Aorta (tissue), 5 donors: ENCODE measurements at regions not wholly inside any gene's neighbourhood (a gene's known extent, or its start where the extent isn't known, plus 50 kb on each side); places are given as distances from the start of the nearest gene placed in this dataset.
"Not testable (repeated sequence)": the region's sequence is repeated elsewhere in the genome, so short reads cannot be mapped to it uniquely, and the experiment has no call there.

Source experiments
- ATAC-seq: fragments of 200-7000 bp; cut with Tn5 transposase; one replicate; pipeline ENCODE4 v1.9.1; 2022; ENCODE audit warnings: moderate library complexity; ENCODE audit not compliant: low FRiP score
- DNase-seq, 2 donors: peaks; one replicate each; pipeline ENCODE4 v3.0.0-alpha.2; 2020
- H3K27ac ChIP-seq, 2 donors: one replicate each; pipeline ENCODE4 v1.5.1; 2013; ENCODE audit warnings: low read length in 2 of 2, mild to moderate bottlenecking in 2 of 2, moderate library complexity in 2 of 2, control low read depth in 1 of 2, inconsistent platforms in 1 of 2, low read depth in 1 of 2
- H3K27me3 ChIP-seq, 2 donors: one replicate each; pipeline ENCODE4 v1.6.1; 2013; ENCODE audit warnings: control low read depth in 1 of 2, low read length in 1 of 2, mild to moderate bottlenecking in 1 of 2, moderate library complexity in 1 of 2; ENCODE audit not compliant: insufficient read depth in 2 of 2, control insufficient read depth in 1 of 2
- H3K36me3 ChIP-seq, 2 donors: one replicate each; pipeline ENCODE4 v1.6.1; 2013; ENCODE audit warnings: control low read depth in 1 of 2, low read length in 1 of 2, mild to moderate bottlenecking in 1 of 2; ENCODE audit not compliant: insufficient read depth in 2 of 2, control insufficient read depth in 1 of 2
- H3K4me1 ChIP-seq, 2 donors: one replicate each; pipeline ENCODE4 v1.6.1; 2013; ENCODE audit warnings: low read length in 2 of 2, control low read depth in 1 of 2, mild to moderate bottlenecking in 1 of 2, moderate library complexity in 1 of 2; ENCODE audit not compliant: insufficient read depth in 2 of 2, control insufficient read depth in 1 of 2
- H3K4me3 ChIP-seq, 2 donors: one replicate each; pipeline ENCODE4 v1.5.1; 2013; ENCODE audit warnings: low read length in 2 of 2, control low read depth in 1 of 2, mild to moderate bottlenecking in 1 of 2
- H3K9me3 ChIP-seq: one replicate; pipeline ENCODE4 v1.6.1; 2013; ENCODE audit warnings: mild to moderate bottlenecking, low read length; ENCODE audit not compliant: control insufficient read depth
- WGBS, 2 donors: extraction: QIAGEN DNeasy Blood & Tissue Kit; methylation state at CpG; one replicate each; pipeline ENCODE4 v1.1.7; 2013; 5-methylcytosine and 5-hydroxymethylcytosine counted together
- intact Hi-C, 2 donors: fragments of 100-400 bp; cut with DNase I; formaldehyde crosslinking; loops; one replicate each; pipeline versions ENCODE4 v1.14.2 to v1.15.0; 2022
- donor health status: healthy with polysubstance abuse.
- donor health status: Bipolar disorder and iron deficiency.
- donor health status: DM: no; HTN: no; CAD: no.
- donor health status: DM: no; HTN: no; CAD: no.
- donor health status: DM: yes; HTN: yes; CAD: no.

- ATAC-seq (no peak), DNase-seq (no peak)
- intact Hi-C loops, result no loop called here
- H3K36me3 ChIP-seq, result no peaks in the 10 kb centered on the region
- no peaks in the 10 kb centered on the region for H3K27me3 ChIP-seq
- WGBS, 2 donors, result 75 to 79% methylated on average over 3 of the region's 3 CpGs
- H3K27ac ChIP-seq, result no peak overlapping the region
- H3K9me3 ChIP-seq, result no peaks in the 10 kb centered on the region
- H3K4me1 ChIP-seq, result no peaks in the 10 kb centered on the region
- no peak overlapping the region for H3K4me3 ChIP-seq
Measured at GRCh38 chr4:175309041-175309440, 390.9 kb downstream of the ADAM29 start.

DNA sequence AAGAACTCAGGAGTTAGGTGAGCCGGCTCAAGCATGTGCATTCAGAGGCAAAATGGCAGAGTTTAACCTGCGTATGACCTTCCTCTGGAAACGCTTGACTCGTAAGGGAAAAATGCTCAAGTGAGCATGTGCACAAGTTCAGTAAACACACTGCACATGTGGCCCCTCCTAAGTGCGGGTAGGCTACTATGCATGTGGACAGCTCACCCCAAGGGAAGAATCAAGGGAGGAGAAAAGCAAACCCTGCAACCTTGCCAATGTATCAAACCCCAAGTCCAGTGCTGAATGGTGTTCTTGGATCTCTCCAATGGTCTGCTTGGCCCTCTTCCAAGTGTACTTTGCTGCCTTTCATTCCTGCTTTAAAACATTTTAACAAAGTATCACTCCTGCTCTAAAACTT lies 407.1 kb downstream of the ADAM29 start:
- H3K27ac ChIP-seq, result no peak overlapping the region
- WGBS, 2 donors, result 63 to 67% methylated on average over 5 of the region's 5 CpGs
- no peaks in the 10 kb centered on the region for H3K9me3 ChIP-seq
- intact Hi-C loops, result no loop called here
- no peak for DNase-seq
- no peaks in the 10 kb centered on the region for H3K4me1 ChIP-seq
- no peaks in the 10 kb centered on the region for H3K27me3 ChIP-seq
- H3K4me3 ChIP-seq, result no peak overlapping the region
- H3K36me3 ChIP-seq, result no peaks in the 10 kb centered on the region
- ATAC-seq, result peak; percentile 64

DNA sequence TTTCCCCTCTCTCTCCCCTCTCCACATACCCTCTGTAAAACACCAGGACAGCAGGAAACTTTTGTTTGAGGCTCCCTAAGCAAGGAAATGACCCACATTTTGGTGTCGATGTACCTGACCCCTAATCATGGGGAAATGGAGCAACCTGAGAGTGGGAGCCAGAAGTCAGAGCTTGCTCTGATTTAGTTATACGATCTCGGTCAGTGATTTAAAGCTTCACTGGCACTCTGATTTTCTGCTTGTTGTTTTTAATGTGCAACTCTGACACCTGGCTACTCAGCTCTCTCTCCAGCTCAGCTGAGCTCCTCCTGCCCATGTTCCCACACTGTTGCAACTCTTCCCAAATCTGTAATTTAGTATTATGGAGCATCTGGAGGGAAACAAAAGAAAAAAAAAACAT lies 408.6 kb downstream of the ADAM29 start:
- intact Hi-C loops, result no loop called here
- DNase-seq, result no peak
- Histone ChIP-seq H3K9me3 (no peaks in the 10 kb centered on the region), H3K4me1 (no peaks in the 10 kb centered on the region), H3K27ac (no peak overlapping the region), H3K27me3 (no peaks in the 10 kb centered on the region), H3K36me3 (no peaks in the 10 kb centered on the region), H3K4me3 (no peak overlapping the region)
- no peak for ATAC-seq
- 75 to 77% methylated on average over 3 of the region's 3 CpGs for WGBS, 2 donors

GRCh38 chr4:175330236-175330635 lies 412.1 kb downstream of the ADAM29 start:
- ATAC-seq, result peak; percentile 56
- intact Hi-C loops, result no loop called here
- Histone ChIP-seq H3K27me3 (no peaks in the 10 kb centered on the region), H3K9me3 (no peaks in the 10 kb centered on the region), H3K4me1 (no peaks in the 10 kb centered on the region), H3K4me3 (no peak overlapping the region), H3K36me3 (no peaks in the 10 kb centered on the region), H3K27ac (no peak overlapping the region)
- 83 to 96% methylated on average over 2 of the region's 2 CpGs for WGBS, 2 donors
- DNase-seq, result no peak

DNA sequence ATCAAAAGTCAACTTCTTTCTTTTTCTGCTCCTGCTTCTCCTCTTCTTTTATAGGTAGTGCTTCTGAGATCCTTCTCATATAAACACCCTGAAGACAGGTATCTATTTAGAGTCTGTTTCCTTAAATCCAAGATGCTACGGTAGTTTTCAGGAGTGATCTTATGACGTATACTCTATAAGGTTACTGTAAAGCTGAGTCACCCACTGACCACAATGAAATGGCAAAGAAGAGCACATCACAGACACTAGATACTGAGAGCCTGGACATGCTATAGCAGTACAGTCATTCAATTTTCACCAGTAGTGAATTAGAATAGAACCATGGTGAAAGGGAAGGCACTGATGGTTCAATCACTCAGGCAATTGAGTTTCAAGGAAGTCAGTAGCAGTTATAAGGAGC lies 412.5 kb downstream of the ADAM29 start:
- DNase-seq, result no peak
- no peak for ATAC-seq
- 95% methylated on average over 2 of the region's 2 CpGs for WGBS, 2 donors
- Histone ChIP-seq H3K4me3 (no peak overlapping the region), H3K9me3 (no peaks in the 10 kb centered on the region), H3K27me3 (no peaks in the 10 kb centered on the region), H3K27ac (no peak overlapping the region), H3K36me3 (no peaks in the 10 kb centered on the region), H3K4me1 (no peaks in the 10 kb centered on the region)
- intact Hi-C loops, result no loop called here

DNA sequence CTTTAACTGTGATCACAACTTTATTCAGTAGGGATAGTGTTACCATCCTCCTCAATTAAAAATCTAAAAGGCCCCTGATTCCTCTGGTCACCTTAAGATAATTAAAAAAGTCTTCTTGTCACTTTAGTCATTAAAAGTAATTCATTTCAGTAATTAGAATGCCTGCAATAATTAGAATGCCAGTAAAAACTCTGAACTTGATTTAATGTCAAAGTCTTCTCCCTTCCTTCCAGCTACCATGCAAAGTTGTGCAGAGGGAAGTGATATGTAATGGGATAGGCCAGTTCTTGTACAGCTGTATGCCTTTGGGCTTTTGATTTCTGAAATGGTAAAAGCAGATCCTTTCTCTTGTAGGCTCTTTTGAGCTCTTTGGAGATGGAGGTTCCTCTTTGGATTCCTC lies 417.2 kb downstream of the ADAM29 start:
- DNase-seq (no peak), ATAC-seq (no peak)
- Histone ChIP-seq H3K27me3 (no peaks in the 10 kb centered on the region), H3K36me3 (no peaks in the 10 kb centered on the region), H3K9me3 (peaks cover 2% of the 10 kb centered on the region), H3K27ac (no peak overlapping the region), H3K4me3 (no peak overlapping the region), H3K4me1 (no peaks in the 10 kb centered on the region)
- intact Hi-C loops, result no loop called here

DNA sequence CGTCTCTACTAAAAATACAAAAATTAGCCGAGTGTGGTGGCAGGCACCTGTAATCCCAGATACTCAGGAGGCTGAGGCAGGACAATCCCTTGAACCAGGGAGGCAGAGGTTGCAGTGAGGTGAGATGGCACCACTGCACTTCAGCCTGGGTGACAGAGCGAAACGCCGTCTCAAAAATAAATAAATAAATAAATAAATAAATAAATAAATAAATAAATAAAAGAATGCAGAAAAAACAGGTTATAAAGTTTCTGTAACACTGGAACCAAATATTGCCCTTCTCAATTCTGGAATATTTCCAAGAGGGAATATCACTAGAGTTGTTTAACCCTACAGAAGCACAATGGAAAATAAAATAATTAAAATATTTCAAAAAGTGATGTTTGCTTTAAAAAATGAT lies 418.4 kb downstream of the ADAM29 start:
- H3K27ac ChIP-seq, H3K27me3 ChIP-seq, H3K4me3 ChIP-seq, H3K9me3 ChIP-seq, H3K4me1 ChIP-seq, DNase-seq, H3K36me3 ChIP-seq, ATAC-seq, intact Hi-C loops: not testable (repeated sequence)
- 97 to 98% methylated on average over 5 of the region's 5 CpGs for WGBS, 2 donors

DNA sequence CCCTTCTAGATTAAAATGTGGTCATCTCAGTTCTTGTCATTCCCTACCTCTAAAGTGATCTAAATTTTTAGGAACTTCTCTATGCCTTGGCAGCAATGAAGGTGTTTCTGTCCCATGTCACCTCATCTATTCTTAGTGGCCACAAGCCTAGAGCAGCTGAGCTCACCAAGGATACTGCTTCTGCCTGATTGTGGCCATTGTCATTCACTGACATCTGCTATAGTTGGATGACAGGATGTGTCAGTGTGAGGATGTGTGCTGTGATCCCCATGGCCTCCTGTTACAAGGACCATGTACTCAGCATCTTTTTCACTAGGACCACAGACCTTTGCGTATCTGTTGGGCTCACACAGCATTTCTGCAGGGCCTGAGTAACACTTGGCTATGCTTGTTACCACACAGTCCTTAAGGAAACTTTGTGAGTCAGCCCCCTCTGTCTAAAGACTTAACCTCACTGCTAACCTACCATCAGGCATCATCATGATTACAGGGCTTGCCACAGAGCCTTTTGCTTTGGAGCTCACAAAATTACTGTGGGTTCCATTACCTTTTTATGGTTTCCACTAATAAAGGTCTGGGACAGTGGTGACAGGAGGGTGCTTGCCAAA lies 421.0 kb downstream of the ADAM29 start:
- intact Hi-C loops, result no loop called here
- DNase-seq, result no peak
- H3K4me3 ChIP-seq, result no peak overlapping the region
- H3K9me3 ChIP-seq, result peaks cover 2% of the 10 kb centered on the region
- H3K4me1 ChIP-seq, result no peaks in the 10 kb centered on the region
- no peaks in the 10 kb centered on the region for H3K27me3 ChIP-seq
- ATAC-seq, result no peak
- H3K36me3 ChIP-seq, result no peaks in the 10 kb centered on the region
- WGBS, 2 donors, result 93 to 100% methylated on average over 1 of the region's 1 CpG
- no peak overlapping the region for H3K27ac ChIP-seq

DNA sequence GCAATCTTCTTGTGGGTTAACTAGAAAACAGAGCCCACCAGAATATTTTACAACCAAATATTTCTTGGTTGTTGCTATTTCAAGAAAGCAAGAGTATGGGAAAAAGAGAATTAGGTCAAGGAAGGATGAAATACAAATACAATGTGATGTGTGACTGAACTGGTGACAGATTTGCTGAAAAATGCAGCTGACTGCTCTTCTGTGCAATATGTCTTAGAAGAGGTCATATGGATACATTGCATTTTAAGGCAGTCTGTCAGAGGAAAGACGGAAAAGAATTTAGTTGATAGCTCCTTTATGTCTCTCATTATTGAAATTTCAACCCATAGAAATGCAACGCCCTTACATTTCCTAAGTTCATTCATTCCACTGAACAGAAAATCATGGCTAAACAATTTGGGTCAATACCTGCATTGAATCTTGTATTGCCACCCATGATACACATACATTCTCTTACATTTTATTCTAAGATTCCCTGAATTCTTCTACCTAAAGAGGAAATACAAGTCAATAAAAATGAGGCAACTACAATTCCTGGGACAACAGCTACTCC lies 423.1 kb downstream of the ADAM29 start:
- WGBS, 2 donors, result 88 to 93% methylated on average over 2 of the region's 2 CpGs
- intact Hi-C loops, result no loop called here
- H3K27me3 ChIP-seq, result no peaks in the 10 kb centered on the region
- no peaks in the 10 kb centered on the region for H3K4me1 ChIP-seq
- peaks cover 2% of the 10 kb centered on the region for H3K9me3 ChIP-seq
- no peaks in the 10 kb centered on the region for H3K36me3 ChIP-seq
- ATAC-seq, result no peak
- DNase-seq, result no peak
- H3K27ac ChIP-seq, result no peak overlapping the region
- H3K4me3 ChIP-seq, result no peak overlapping the region
